Mucosa of rectum (tissue), 2 donors: ENCODE measurements at regions not wholly inside any gene's neighbourhood (a gene's known extent, or its start where the extent isn't known, plus 50 kb on each side); places are given as distances from the start of the nearest gene placed in this dataset.
"Not testable (repeated sequence)": the region's sequence is repeated elsewhere in the genome, so short reads cannot be mapped to it uniquely, and the experiment has no call there.

Experiments used
- H3K27ac ChIP-seq, 2 donors: one replicate each; pipeline ENCODE4 v1.7.0; 2013; ENCODE audit warnings: inconsistent platforms in 2 of 2, low read depth in 2 of 2, low read length in 2 of 2
- H3K27me3 ChIP-seq, 2 donors: one replicate each; pipeline ENCODE4 v1.7.0; 2013; ENCODE audit warnings: low read length in 2 of 2; ENCODE audit not compliant: control insufficient read depth in 2 of 2, insufficient read depth in 2 of 2
- H3K36me3 ChIP-seq, 2 donors: one replicate each; pipeline ENCODE4 v1.7.0; 2013; ENCODE audit warnings: low read length in 2 of 2; ENCODE audit not compliant: control insufficient read depth in 2 of 2, insufficient read depth in 2 of 2
- H3K4me1 ChIP-seq, 2 donors: one replicate each; pipeline ENCODE4 v1.7.0; 2013; ENCODE audit warnings: low read length in 2 of 2, mild to moderate bottlenecking in 1 of 2; ENCODE audit not compliant: control insufficient read depth in 2 of 2, insufficient read depth in 2 of 2
- H3K4me3 ChIP-seq, 2 donors: one replicate each; pipeline ENCODE4 v1.7.0; 2013; ENCODE audit warnings: low read length in 2 of 2
- H3K9ac ChIP-seq, 2 donors: one replicate each; pipeline ENCODE4 v1.7.0; 2013; ENCODE audit warnings: low read length in 2 of 2, low read depth in 1 of 2, mild to moderate bottlenecking in 1 of 2
- H3K9me3 ChIP-seq, 2 donors: one replicate each; pipeline ENCODE4 v1.7.0; 2013; ENCODE audit warnings: low read length in 2 of 2; ENCODE audit not compliant: control insufficient read depth in 2 of 2
- donor health status: healthy.
- donor health status: Normal muscosa, but diverticular disease.

- not testable (repeated sequence) for H3K9ac ChIP-seq, H3K27me3 ChIP-seq, H3K27ac ChIP-seq, H3K4me1 ChIP-seq, H3K9me3 ChIP-seq, H3K36me3 ChIP-seq, H3K4me3 ChIP-seq
Observed at GRCh38 chr6:137279279-137279678, 60.1 kb upstream of the IFNGR1 start.

DNA sequence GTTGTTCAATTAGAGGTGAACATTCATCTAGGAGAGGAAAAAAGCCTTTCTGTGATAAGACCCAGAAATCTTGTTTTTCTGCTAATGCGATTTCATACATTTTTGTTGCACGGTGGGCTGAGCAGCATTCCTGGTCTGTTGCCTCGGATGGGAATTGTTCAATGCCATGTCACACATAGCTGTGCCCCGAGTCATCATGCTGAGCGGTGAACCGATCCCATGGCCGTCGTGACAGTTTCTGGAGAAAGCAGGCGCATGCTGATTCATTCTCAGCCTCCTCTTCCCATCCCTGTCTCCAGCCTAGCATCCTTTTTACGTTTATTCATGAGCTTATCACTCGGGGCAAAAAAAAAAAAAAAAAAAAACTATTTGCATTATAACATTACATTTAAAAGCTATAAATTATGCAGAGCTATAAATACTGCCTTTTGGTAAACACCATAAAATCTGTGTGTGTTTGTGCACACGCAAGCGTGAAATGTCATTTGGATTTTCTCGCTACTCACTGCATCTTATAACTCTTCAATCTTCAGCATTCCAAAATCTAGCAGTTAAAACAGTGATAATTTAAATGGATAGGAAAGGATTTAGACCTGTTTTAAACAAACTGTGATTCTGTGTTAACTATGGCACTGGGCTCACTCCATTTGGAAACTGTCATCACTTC is 58.9 kb upstream of the IFNGR1 start:
- H3K27me3 ChIP-seq, result no peaks in the 10 kb centered on the region
- H3K9ac ChIP-seq, result no peak overlapping the region
- H3K4me1 ChIP-seq, result no peaks in the 10 kb centered on the region
- no peaks in the 10 kb centered on the region for H3K9me3 ChIP-seq
- no peak overlapping the region for H3K27ac ChIP-seq
- H3K4me3 ChIP-seq, result no peak overlapping the region
- H3K36me3 ChIP-seq, result no peaks in the 10 kb centered on the region

- Histone ChIP-seq H3K4me3 (no peak overlapping the region), H3K27me3 (no peaks in the 10 kb centered on the region), H3K27ac (no peak overlapping the region), H3K9me3 (no peaks in the 10 kb centered on the region), H3K4me1 (no peaks in the 10 kb centered on the region), H3K9ac (no peak overlapping the region), H3K36me3 (no peaks in the 10 kb centered on the region)
Observed at GRCh38 chr6:137272403-137272802, 53.2 kb upstream of the IFNGR1 start.

- no peak overlapping the region for H3K9ac ChIP-seq
- H3K9me3 ChIP-seq, result no peaks in the 10 kb centered on the region
- no peak overlapping the region for H3K27ac ChIP-seq
Observed at GRCh38 chr6:137271245-137272183, 52.3 kb upstream of the IFNGR1 start.

GRCh38 chr6:137269803-137270202 is 50.6 kb upstream of the IFNGR1 start:
- H3K36me3 ChIP-seq, result no peaks in the 10 kb centered on the region
- no peak overlapping the region for H3K9ac ChIP-seq

More at GRCh38 chr6:137271245-137272183, 52.3 kb upstream of the IFNGR1 start:
- Histone ChIP-seq H3K4me3 (no peak overlapping the region), H3K4me1 (no peaks in the 10 kb centered on the region), H3K36me3 (no peaks in the 10 kb centered on the region), H3K27me3 (no peaks in the 10 kb centered on the region)

GRCh38 chr6:137269347-137269746 is 50.2 kb upstream of the IFNGR1 start:
- Histone ChIP-seq H3K9me3 (no peaks in the 10 kb centered on the region), H3K4me1 (no peaks in the 10 kb centered on the region), H3K9ac (no peak overlapping the region), H3K36me3 (no peaks in the 10 kb centered on the region), H3K4me3 (no peak overlapping the region), H3K27me3 (no peaks in the 10 kb centered on the region), H3K27ac (no peak overlapping the region)

More at GRCh38 chr6:137269803-137270202, 50.6 kb upstream of the IFNGR1 start:
- H3K27ac ChIP-seq, result no peak overlapping the region
- no peaks in the 10 kb centered on the region for H3K9me3 ChIP-seq
- no peaks in the 10 kb centered on the region for H3K4me1 ChIP-seq
- H3K27me3 ChIP-seq, result no peaks in the 10 kb centered on the region
- H3K4me3 ChIP-seq, result no peak overlapping the region
